ENCODE measurements at regions not wholly inside any gene's neighbourhood (a gene's known extent, or its start where the extent isn't known, plus 50 kb on each side); places are given as distances from the start of the nearest gene placed in this dataset.
"Not testable (repeated sequence)": the region's sequence is repeated elsewhere in the genome, so short reads cannot be mapped to it uniquely, and the experiment has no call there.

DNA sequence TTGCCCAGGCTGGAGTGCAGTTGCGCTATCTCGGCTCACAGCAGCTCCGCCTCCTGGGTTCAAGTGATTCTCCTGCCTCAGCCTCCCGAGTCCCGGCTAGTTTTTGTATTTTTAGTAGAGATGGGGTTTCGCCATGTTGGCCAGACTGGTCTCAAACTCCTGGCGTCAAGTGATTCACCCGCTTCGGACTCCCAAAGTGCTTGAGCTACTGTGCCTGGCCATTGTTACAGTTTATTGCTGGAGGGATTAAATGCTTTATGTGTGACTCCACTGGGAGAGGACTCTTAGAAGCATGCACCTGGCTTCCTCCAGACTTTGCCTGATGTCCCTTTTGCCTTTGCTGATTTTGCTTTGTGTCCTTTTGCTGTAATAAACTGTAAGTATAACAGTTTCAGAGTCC lies 93.5 kb upstream of the NUTM2F start:
- TF ChIP-seq, protein P1, sequence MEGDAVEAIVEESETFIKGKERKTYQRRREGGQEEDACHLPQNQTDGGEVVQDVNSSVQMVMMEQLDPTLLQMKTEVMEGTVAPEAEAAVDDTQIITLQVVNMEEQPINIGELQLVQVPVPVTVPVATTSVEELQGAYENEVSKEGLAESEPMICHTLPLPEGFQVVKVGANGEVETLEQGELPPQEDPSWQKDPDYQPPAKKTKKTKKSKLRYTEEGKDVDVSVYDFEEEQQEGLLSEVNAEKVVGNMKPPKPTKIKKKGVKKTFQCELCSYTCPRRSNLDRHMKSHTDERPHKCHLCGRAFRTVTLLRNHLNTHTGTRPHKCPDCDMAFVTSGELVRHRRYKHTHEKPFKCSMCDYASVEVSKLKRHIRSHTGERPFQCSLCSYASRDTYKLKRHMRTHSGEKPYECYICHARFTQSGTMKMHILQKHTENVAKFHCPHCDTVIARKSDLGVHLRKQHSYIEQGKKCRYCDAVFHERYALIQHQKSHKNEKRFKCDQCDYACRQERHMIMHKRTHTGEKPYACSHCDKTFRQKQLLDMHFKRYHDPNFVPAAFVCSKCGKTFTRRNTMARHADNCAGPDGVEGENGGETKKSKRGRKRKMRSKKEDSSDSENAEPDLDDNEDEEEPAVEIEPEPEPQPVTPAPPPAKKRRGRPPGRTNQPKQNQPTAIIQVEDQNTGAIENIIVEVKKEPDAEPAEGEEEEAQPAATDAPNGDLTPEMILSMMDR (IDR thresholded peaks at IDR 0.05; ENCODE audit: insufficient read depth, low read length, poor library complexity, severe bottlenecking), result not testable (repeated sequence)
- not testable (repeated sequence) for TF ChIP-seq EZH2phosphoT487 (conservative IDR thresholded peaks at IDR 0.05; ENCODE audit: low read length)

All from SU-DHL-6 (cell line).